Fibroblast of skin of left quadriceps (primary cell): ENCODE measurements at regions not wholly inside any gene's neighbourhood (a gene's known extent, or its start where the extent isn't known, plus 50 kb on each side); places are given as distances from the start of the nearest gene placed in this dataset.
A peak's percentile ranks its signal among the peaks of the same experiment; 100 is the strongest.
"Not testable (repeated sequence)": the region's sequence is repeated elsewhere in the genome, so short reads cannot be mapped to it uniquely, and the experiment has no call there.

Experiments used
- DNase-seq, 2 experiments: peaks; one replicate each; pipeline ENCODE4 v3.0.0-alpha.2; 2013; ENCODE audit warnings: low read depth in 2 of 2

- no peak for DNase-seq
Observed at GRCh38 chr7:35909870-35910357, 109.1 kb downstream of the SEPTIN7 start.

GRCh38 chr7:35910621-35911020, 109.8 kb downstream of the SEPTIN7 start:
- not testable (repeated sequence) for DNase-seq

- not testable (repeated sequence) for DNase-seq
Observed at GRCh38 chr7:35913350-35913749, 112.5 kb downstream of the SEPTIN7 start.

- DNase-seq: not testable (repeated sequence)
Observed at GRCh38 chr7:35914214-35914613, 113.4 kb downstream of the SEPTIN7 start.

- DNase-seq: not testable (repeated sequence)
Observed at GRCh38 chr7:35915247-35915955, 114.5 kb downstream of the SEPTIN7 start.

- DNase-seq: not testable (repeated sequence)
Observed at GRCh38 chr7:35918217-35918616, 117.4 kb downstream of the SEPTIN7 start.

GRCh38 chr7:35919607-35920006, 118.8 kb downstream of the SEPTIN7 start:
- peak in 1 of 2 experiments; percentile 2 for DNase-seq

- not testable (repeated sequence) for DNase-seq
Observed at GRCh38 chr7:35921338-35921737, 120.5 kb downstream of the SEPTIN7 start.

- not testable (repeated sequence) for DNase-seq
Observed at GRCh38 chr7:35924668-35925067, 123.8 kb downstream of the SEPTIN7 start.

GRCh38 chr7:35926966-35927365, 126.1 kb downstream of the SEPTIN7 start:
- not testable (repeated sequence) for DNase-seq

- DNase-seq: not testable (repeated sequence)
Observed at GRCh38 chr7:35931134-35931533, 130.3 kb downstream of the SEPTIN7 start.

GRCh38 chr7:35931551-35931950, 130.7 kb downstream of the SEPTIN7 start:
- DNase-seq: not testable (repeated sequence)

GRCh38 chr7:35940695-35941094, 139.8 kb downstream of the SEPTIN7 start:
- not testable (repeated sequence) for DNase-seq

GRCh38 chr7:35945621-35946020, 144.8 kb downstream of the SEPTIN7 start:
- not testable (repeated sequence) for DNase-seq

GRCh38 chr7:35955735-35956134, 154.9 kb downstream of the SEPTIN7 start:
- DNase-seq: not testable (repeated sequence)

- DNase-seq: not testable (repeated sequence)
Observed at GRCh38 chr7:35956988-35957387, 156.1 kb downstream of the SEPTIN7 start.

- not testable (repeated sequence) for DNase-seq
Observed at GRCh38 chr7:35961260-35961659, 160.4 kb downstream of the SEPTIN7 start.

- DNase-seq: not testable (repeated sequence)
Observed at GRCh38 chr7:35962607-35963006, 161.8 kb downstream of the SEPTIN7 start.

GRCh38 chr7:35967366-35968139, 166.7 kb downstream of the SEPTIN7 start:
- no peak for DNase-seq

GRCh38 chr7:35968140-35968940, 167.5 kb downstream of the SEPTIN7 start:
- no peak for DNase-seq

GRCh38 chr7:35969066-35969465, 168.2 kb downstream of the SEPTIN7 start:
- DNase-seq: no peak

GRCh38 chr7:35970458-35970857, 169.6 kb downstream of the SEPTIN7 start:
- no peak for DNase-seq
